Activated naive CD4-positive, alpha-beta T cell treated with anti-CD3 and anti-CD28 coated beads, Interleukin-2, amount 10 ng/mL, durations not matched to agents 7 days and 5 days (primary cell): ENCODE measurements at regions not wholly inside any gene's neighbourhood (a gene's known extent, or its start where the extent isn't known, plus 50 kb on each side); places are given as distances from the start of the nearest gene placed in this dataset.
"Not testable (repeated sequence)": the region's sequence is repeated elsewhere in the genome, so short reads cannot be mapped to it uniquely, and the experiment has no call there.

Experiments
- CTCF ChIA-PET: fragments of 350-600 bp; sonication (Branson Sonifier 250); formaldehyde crosslinking; loops from one replicate; lab custom pipeline; 2021; ENCODE audit warnings: antibody characterized with exemption; lab: Charles Lee
- DNase-seq: peaks from one replicate; pipeline ENCODE4 v3.0.0-alpha.2; 2020
- H3K27ac Mint-ChIP-seq: one replicate; pipeline ENCODE4 v1.8.0; 2021; ENCODE audit warnings: mild to moderate bottlenecking, moderate library complexity, mixed read lengths
- H3K27me3 Mint-ChIP-seq: one replicate; pipeline ENCODE4 v1.8.0; 2021; ENCODE audit warnings: mild to moderate bottlenecking, mixed read lengths
- H3K36me3 Mint-ChIP-seq: one replicate; pipeline ENCODE4 v1.8.0; 2021; ENCODE audit warnings: mixed read lengths
- H3K4me1 Mint-ChIP-seq: one replicate; pipeline ENCODE4 v1.8.0; 2021; ENCODE audit warnings: mixed read lengths
- H3K4me3 Mint-ChIP-seq: one replicate; pipeline ENCODE4 v1.8.0; 2021; ENCODE audit warnings: mild to moderate bottlenecking, moderate library complexity, mixed read lengths
- H3K9me3 Mint-ChIP-seq: one replicate; pipeline ENCODE4 v1.8.0; 2021; ENCODE audit warnings: mixed read lengths

DNA sequence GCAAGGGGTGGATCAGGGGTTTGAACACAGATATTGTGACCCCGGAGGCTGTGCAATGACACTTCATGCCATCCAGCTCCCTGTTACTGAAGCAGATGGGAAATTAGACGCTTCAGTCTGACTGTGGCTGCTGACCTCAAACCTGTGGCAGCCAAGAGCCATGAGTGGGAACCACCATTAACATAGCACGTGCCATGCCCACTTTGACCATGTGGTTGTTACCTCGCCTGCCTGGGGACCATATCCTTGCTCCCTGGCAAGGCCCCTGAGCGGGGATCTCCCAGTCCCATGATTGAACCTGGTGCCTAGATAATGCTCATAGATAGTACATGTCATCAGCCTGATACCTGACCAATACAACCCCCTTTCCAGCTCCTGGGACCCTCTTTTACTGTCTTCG, 68.9 kb downstream of the CYP26B1 start:
- H3K27me3 Mint-ChIP-seq, result no peaks in the 10 kb centered on the region
- CTCF ChIA-PET, result no interaction called here
- no peaks in the 10 kb centered on the region for H3K36me3 Mint-ChIP-seq
- H3K9me3 Mint-ChIP-seq, result peaks cover 5% of the 10 kb centered on the region
- no peak overlapping the region for H3K27ac Mint-ChIP-seq
- DNase-seq, result no peak
- no peaks in the 10 kb centered on the region for H3K4me1 Mint-ChIP-seq
- H3K4me3 Mint-ChIP-seq, result no peak overlapping the region

DNA sequence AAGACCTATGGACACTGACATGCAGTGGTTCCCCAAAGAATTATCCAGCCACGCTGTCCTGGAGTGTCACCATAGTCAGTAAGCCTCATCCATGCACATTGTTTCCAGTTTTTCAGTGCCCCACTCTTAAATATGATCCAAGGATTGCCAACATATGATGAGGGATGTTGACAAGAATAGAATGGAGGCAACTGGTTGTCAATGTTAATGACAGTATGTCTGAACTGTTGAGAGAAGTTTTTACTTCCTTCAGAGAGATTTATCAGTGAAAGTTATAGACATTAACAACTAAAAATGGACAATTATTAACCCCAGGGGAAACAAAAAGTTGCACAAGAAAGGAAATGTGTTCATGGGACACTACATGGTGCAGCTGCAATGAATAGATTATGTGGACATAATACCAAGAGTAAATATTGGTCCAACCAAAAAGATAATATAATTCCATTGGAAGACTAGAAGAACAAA, 69.9 kb downstream of the CYP26B1 start:
- Mint-ChIP-seq H3K4me3 (no peak overlapping the region), H3K27me3 (no peaks in the 10 kb centered on the region), H3K9me3 (peaks cover 15% of the 10 kb centered on the region), H3K4me1 (no peaks in the 10 kb centered on the region), H3K27ac (no peak overlapping the region), H3K36me3 (no peaks in the 10 kb centered on the region)
- CTCF ChIA-PET, result no interaction called here
- no peak for DNase-seq

GRCh38 chr2:72073373-72073772, 74.3 kb downstream of the CYP26B1 start:
- H3K27ac Mint-ChIP-seq, DNase-seq, H3K4me3 Mint-ChIP-seq, CTCF ChIA-PET, H3K27me3 Mint-ChIP-seq, H3K4me1 Mint-ChIP-seq, H3K36me3 Mint-ChIP-seq: not testable (repeated sequence)
- peaks cover 13% of the 10 kb centered on the region for H3K9me3 Mint-ChIP-seq

GRCh38 chr2:72064197-72064596, 83.5 kb downstream of the CYP26B1 start:
- CTCF ChIA-PET, H3K36me3 Mint-ChIP-seq, DNase-seq: not testable (repeated sequence)

GRCh38 chr2:72062336-72062735, 85.3 kb downstream of the CYP26B1 start:
- CTCF ChIA-PET, result no interaction called here

More at GRCh38 chr2:72064197-72064596, 83.5 kb downstream of the CYP26B1 start:
- H3K27me3 Mint-ChIP-seq, H3K9me3 Mint-ChIP-seq, H3K4me1 Mint-ChIP-seq, H3K4me3 Mint-ChIP-seq, H3K27ac Mint-ChIP-seq: not testable (repeated sequence)

DNA sequence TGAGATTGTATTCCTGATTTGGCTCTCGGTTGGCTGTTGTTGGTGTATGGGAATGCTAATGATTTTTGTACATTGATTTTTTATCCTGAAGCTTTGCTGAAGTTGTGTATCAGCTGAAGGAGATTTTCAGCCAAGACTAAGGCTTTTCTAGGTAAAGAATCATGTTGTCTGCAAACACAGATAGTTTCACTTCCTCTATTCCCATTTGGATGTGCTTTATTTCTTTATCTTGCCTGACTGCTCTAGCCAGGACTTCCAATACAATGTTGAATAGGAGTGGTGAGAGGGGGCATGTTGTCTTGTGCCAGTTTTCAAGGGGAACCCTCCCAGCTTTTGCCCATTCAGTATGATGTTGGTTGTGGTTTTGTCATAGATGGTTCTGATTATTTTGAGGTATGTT, 90.4 kb downstream of the CYP26B1 start:
- no peaks in the 10 kb centered on the region for H3K27me3 Mint-ChIP-seq
- no peaks in the 10 kb centered on the region for H3K4me1 Mint-ChIP-seq
- CTCF ChIA-PET, result no interaction called here
- H3K27ac Mint-ChIP-seq, result no peak overlapping the region
- no peaks in the 10 kb centered on the region for H3K9me3 Mint-ChIP-seq
- no peak overlapping the region for H3K4me3 Mint-ChIP-seq
- no peaks in the 10 kb centered on the region for H3K36me3 Mint-ChIP-seq
- DNase-seq, result no peak

More at GRCh38 chr2:72062336-72062735, 85.3 kb downstream of the CYP26B1 start:
- H3K9me3 Mint-ChIP-seq, result no peaks in the 10 kb centered on the region
- no peaks in the 10 kb centered on the region for H3K4me1 Mint-ChIP-seq
- H3K27ac Mint-ChIP-seq, result no peak overlapping the region
- no peak overlapping the region for H3K4me3 Mint-ChIP-seq
- DNase-seq, result no peak
- no peaks in the 10 kb centered on the region for H3K36me3 Mint-ChIP-seq
- no peaks in the 10 kb centered on the region for H3K27me3 Mint-ChIP-seq

- H3K27ac Mint-ChIP-seq, result no peak overlapping the region
- DNase-seq, result no peak
- CTCF ChIA-PET, result no interaction called here
- H3K36me3 Mint-ChIP-seq, result no peaks in the 10 kb centered on the region
- peaks cover 2% of the 10 kb centered on the region for H3K9me3 Mint-ChIP-seq
- H3K4me3 Mint-ChIP-seq, result no peak overlapping the region
- H3K4me1 Mint-ChIP-seq, result no peaks in the 10 kb centered on the region
- no peaks in the 10 kb centered on the region for H3K27me3 Mint-ChIP-seq
These were observed 95.6 kb downstream of the CYP26B1 start for GRCh38 chr2:72051971-72052505.

GRCh38 chr2:72051204-72051603, 96.5 kb downstream of the CYP26B1 start:
- DNase-seq, result no peak
- Mint-ChIP-seq H3K27me3 (no peaks in the 10 kb centered on the region), H3K36me3 (no peaks in the 10 kb centered on the region), H3K4me1 (no peaks in the 10 kb centered on the region), H3K4me3 (no peak overlapping the region), H3K27ac (no peak overlapping the region), H3K9me3 (peaks cover 2% of the 10 kb centered on the region)
- CTCF ChIA-PET, result no interaction called here

- Mint-ChIP-seq H3K4me3 (no peak overlapping the region), H3K36me3 (no peaks in the 10 kb centered on the region), H3K9me3 (peaks cover 2% of the 10 kb centered on the region), H3K27ac (no peak overlapping the region), H3K4me1 (no peaks in the 10 kb centered on the region), H3K27me3 (no peaks in the 10 kb centered on the region)
- no peak for DNase-seq
- CTCF ChIA-PET, result no interaction called here
These were observed 96.9 kb downstream of the CYP26B1 start for GRCh38 chr2:72050734-72051133.

- no peaks in the 10 kb centered on the region for H3K27me3 Mint-ChIP-seq
- peaks cover 3% of the 10 kb centered on the region for H3K9me3 Mint-ChIP-seq
- no peak overlapping the region for H3K27ac Mint-ChIP-seq
- H3K36me3 Mint-ChIP-seq, result no peaks in the 10 kb centered on the region
- no peaks in the 10 kb centered on the region for H3K4me1 Mint-ChIP-seq
- CTCF ChIA-PET, result no interaction called here
- DNase-seq, result no peak
- no peak overlapping the region for H3K4me3 Mint-ChIP-seq
These were observed 98.7 kb downstream of the CYP26B1 start for GRCh38 chr2:72048881-72049477.

- Mint-ChIP-seq H3K9me3 (peaks cover 6% of the 10 kb centered on the region), H3K36me3 (no peaks in the 10 kb centered on the region), H3K4me3 (no peak overlapping the region), H3K27me3 (peaks cover 3% of the 10 kb centered on the region), H3K27ac (no peak overlapping the region), H3K4me1 (no peaks in the 10 kb centered on the region)
- no peak for DNase-seq
- CTCF ChIA-PET, result no interaction called here
These were observed 103.7 kb downstream of the CYP26B1 start for GRCh38 chr2:72043985-72044384.

DNA sequence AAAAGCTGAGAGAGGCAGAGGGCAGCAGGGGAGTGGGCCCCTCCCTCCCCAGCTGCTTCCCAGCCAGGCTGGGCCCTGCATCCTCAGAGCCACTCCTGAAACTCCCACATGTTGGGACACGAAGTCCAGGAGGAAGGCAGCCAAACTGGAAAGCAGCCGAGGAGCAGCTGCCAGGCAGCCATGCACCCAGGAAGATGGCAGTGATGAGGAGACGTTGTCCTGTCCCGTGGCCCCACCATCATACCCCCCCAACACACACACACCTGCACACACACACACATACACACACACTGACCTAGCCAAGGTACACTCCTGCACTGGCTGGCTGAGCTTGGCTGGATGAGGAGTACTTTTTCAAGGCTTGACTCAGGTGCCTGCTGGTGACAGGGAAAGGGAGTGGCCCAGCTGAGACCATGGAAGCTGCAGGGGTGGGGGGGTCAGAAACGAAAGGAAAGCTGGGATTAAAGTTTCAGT, 106.0 kb downstream of the CYP26B1 start:
- Mint-ChIP-seq H3K27ac (no peak overlapping the region), H3K4me3 (no peak overlapping the region), H3K9me3 (peaks cover 4% of the 10 kb centered on the region), H3K36me3 (no peaks in the 10 kb centered on the region), H3K27me3 (peaks cover 3% of the 10 kb centered on the region), H3K4me1 (no peaks in the 10 kb centered on the region)
- DNase-seq, result no peak
- CTCF ChIA-PET, result no interaction called here

DNA sequence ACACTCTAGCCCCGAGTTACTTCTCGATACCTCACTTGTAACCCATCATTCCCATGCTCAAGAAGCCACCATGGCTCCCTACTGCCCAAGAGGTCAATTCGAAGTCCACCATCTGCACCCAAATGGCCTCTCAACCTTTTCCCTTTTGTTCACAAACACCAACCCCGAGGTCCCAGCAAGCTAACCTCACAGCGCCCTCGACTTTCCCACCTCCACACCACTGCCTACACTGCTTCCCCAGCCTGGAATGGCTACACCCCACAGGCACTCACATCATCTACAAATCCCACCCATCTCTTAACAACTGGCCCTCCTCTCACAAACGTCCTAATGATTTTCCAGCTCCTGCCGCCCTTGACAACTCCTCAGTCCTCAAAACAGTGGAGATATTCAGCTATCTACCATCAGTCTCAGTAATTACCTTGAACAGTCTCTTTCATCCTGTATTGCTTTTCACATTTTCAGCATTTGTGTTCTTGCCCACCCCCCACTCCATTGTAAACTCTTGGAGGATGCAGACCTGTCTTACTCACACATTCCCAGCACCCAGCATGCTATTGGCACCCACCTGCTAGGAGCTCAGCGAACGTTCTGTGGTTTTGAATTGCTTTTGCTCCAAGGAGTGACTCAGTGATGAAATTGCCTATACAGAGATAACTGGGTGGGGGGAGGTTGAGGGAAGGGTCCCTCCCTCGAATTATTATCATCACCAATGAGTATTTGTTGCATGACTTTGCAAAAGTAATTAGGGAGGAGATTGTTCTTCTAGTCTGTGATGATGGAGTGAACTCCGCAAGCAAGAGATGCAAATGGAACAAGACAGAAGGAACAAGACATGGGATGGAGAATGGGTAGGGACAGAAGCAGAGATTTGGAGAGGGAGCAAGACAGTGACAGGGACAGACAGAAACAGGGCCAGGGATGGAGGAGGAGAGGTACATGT, 106.8 kb downstream of the CYP26B1 start:
- CTCF ChIA-PET, result no interaction called here

GRCh38 chr2:72038524-72038923, 109.1 kb downstream of the CYP26B1 start:
- no peak for DNase-seq
- CTCF ChIA-PET, result no interaction called here
- Mint-ChIP-seq H3K4me3 (no peak overlapping the region), H3K27me3 (peaks cover 3% of the 10 kb centered on the region), H3K27ac (no peak overlapping the region), H3K36me3 (no peaks in the 10 kb centered on the region), H3K4me1 (no peaks in the 10 kb centered on the region), H3K9me3 (peaks cover 2% of the 10 kb centered on the region)

More for the DNA sequence above, 106.8 kb downstream of the CYP26B1 start:
- Mint-ChIP-seq H3K27me3 (peaks cover 3% of the 10 kb centered on the region), H3K36me3 (no peaks in the 10 kb centered on the region), H3K27ac (no peak overlapping the region), H3K9me3 (peaks cover 4% of the 10 kb centered on the region), H3K4me3 (no peak overlapping the region), H3K4me1 (no peaks in the 10 kb centered on the region)
- DNase-seq, result no peak
